ENCODE measurements at regions not wholly inside any gene's neighbourhood (a gene's known extent, or its start where the extent isn't known, plus 50 kb on each side); places are given as distances from the start of the nearest gene placed in this dataset.

- POLR2A ChIA-PET = no interaction called here
Measured at GRCh38 chr5:176728831-176729251, 81.5 kb upstream of the UNC5A start.

More at GRCh38 chr5:176728831-176729251, 81.5 kb upstream of the UNC5A start:
- no peak overlapping the region for H3K9ac ChIP-seq (ENCODE audit: low read length)
- ATAC-seq (no peak), DNase-seq (ENCODE audit: low read depth, low spot score) (no peak)
- H3K4me3 ChIP-seq (replicated peaks in 1 of 2; ENCODE audit: low read depth in 1 of 2, low read length in 2 of 2) = no peak overlapping the region
- H3K9me2 ChIP-seq (ENCODE audit: insufficient read depth) = no peaks in the 10 kb centered on the region
- no peak overlapping the region for H2AFZ ChIP-seq (ENCODE audit: low read depth, low read length, poor library complexity, severe bottlenecking)
- ChIA-PET RAD21 (ENCODE audit: low non-redundant PET in 1 of 2, low total read pairs in 2 of 2, uncharacterized antibody in 2 of 2, unreplicated experiment in 2 of 2) (no interaction called here), CTCF (no interaction called here)
- H3K9me3 ChIP-seq (ENCODE audit: control insufficient read depth in 1 of 2, insufficient read depth in 1 of 2, low read depth in 1 of 2, low read length in 2 of 2) = peaks cover 0 to 4% of the 10 kb centered on the region in 2 experiments; a peak in 1 of 4 replicates
- H3K36me3 ChIP-seq (ENCODE audit: control insufficient read depth in 1 of 2, insufficient read depth in 2 of 2, low read length in 2 of 2) = no peaks in the 10 kb centered on the region
- H3K4me1 ChIP-seq (ENCODE audit: control insufficient read depth in 1 of 2, insufficient read depth in 2 of 2, low read length in 2 of 2) = no peaks in the 10 kb centered on the region; a peak in 1 of 4 replicates
- no peak for TF ChIP-seq MAX (IDR thresholded peaks at IDR 0.05)
- no peak for TF ChIP-seq YY1 (IDR thresholded peaks at IDR 0.05; ENCODE audit: extremely low read depth, insufficient replicate concordance, low read depth, low read length)
- no peak for TF ChIP-seq TCF7L2 (IDR thresholded peaks at IDR 0.05; ENCODE audit: borderline replicate concordance, extremely low read depth, insufficient read depth, insufficient read length)
- no peak for TF ChIP-seq ELF1 (IDR thresholded peaks at IDR 0.05; ENCODE audit: borderline replicate concordance, low read depth)
- no peak for TF ChIP-seq SRF (IDR thresholded peaks at IDR 0.05; ENCODE audit: low read depth)
- TF ChIP-seq EZH2 (IDR thresholded peaks at IDR 0.05) = no peak
- no peak for TF ChIP-seq CTCF (IDR thresholded peaks at IDR 0.05 in 2 of 3, conservative IDR thresholded peaks at IDR 0.05 in 1 of 3; ENCODE audit: borderline replicate concordance in 1 of 3, insufficient read depth in 1 of 3, low read depth in 2 of 3, low read length in 2 of 3)
- TF ChIP-seq ZFX (IDR thresholded peaks at IDR 0.05) = no peak
- TF ChIP-seq ZNF274 (IDR thresholded peaks at IDR 0.05; ENCODE audit: low read depth, low read length) = no peak
- TF ChIP-seq SP1 (IDR thresholded peaks at IDR 0.05; ENCODE audit: low read depth) = no peak
- no peak for TF ChIP-seq REST (IDR thresholded peaks at IDR 0.05; ENCODE audit: low read depth)
- no peak for TF ChIP-seq POLR2A (IDR thresholded peaks at IDR 0.05; ENCODE audit: borderline replicate concordance, extremely low read depth, insufficient read depth, insufficient read length)
- TF ChIP-seq, protein P1, sequence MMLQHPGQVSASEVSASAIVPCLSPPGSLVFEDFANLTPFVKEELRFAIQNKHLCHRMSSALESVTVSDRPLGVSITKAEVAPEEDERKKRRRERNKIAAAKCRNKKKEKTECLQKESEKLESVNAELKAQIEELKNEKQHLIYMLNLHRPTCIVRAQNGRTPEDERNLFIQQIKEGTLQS (IDR thresholded peaks at IDR 0.05) = no peak
- TF ChIP-seq EGR1 (IDR thresholded peaks at IDR 0.05; ENCODE audit: low read depth) = no peak
- no peak overlapping the region for H3K4me2 ChIP-seq (ENCODE audit: low read length)
- H4K20me1 ChIP-seq (ENCODE audit: insufficient read depth) = no peaks in the 10 kb centered on the region
- intact Hi-C loops (cut with micrococcal nuclease) = no loop called here
- 0 out of 2 replicates have a peak, but pooled peaks cover 5% of the 10 kb centered on the region for H3K27me3 ChIP-seq (ENCODE audit: insufficient read depth, low read length)
- no TSS peak for BruUV-seq (replicated peaks)
- H3K79me2 ChIP-seq (ENCODE audit: insufficient read depth, low read length) = no peaks in the 10 kb centered on the region
- H3K27ac ChIP-seq (ENCODE audit: low read depth, low read length) = no peak overlapping the region

All from HCT116 (cell line).